ENCODE measurements at regions not wholly inside any gene's neighbourhood (a gene's known extent, or its start where the extent isn't known, plus 50 kb on each side); places are given as distances from the start of the nearest gene placed in this dataset.

- DNase-seq = no peak
Measured at GRCh38 chr7:91644256-91644655, 236.2 kb downstream of the MTERF1 start.

- no peak for DNase-seq
Measured at GRCh38 chr7:91645542-91645941, 235.0 kb downstream of the MTERF1 start.

- no peak for DNase-seq
Measured at GRCh38 chr7:91651986-91652385, 228.5 kb downstream of the MTERF1 start.

- no peak for DNase-seq
Measured at GRCh38 chr7:91653286-91653685, 227.2 kb downstream of the MTERF1 start.

GRCh38 chr7:91655656-91656055 lies 224.8 kb downstream of the MTERF1 start:
- DNase-seq = no peak

GRCh38 chr7:91656541-91657482 lies 223.7 kb downstream of the MTERF1 start:
- DNase-seq = no peak

- peak in 1 of 2 experiments; percentile 8 for DNase-seq
Measured at GRCh38 chr7:91657483-91658071, 222.9 kb downstream of the MTERF1 start.

- no peak for DNase-seq
Measured at GRCh38 chr7:91659096-91659495, 221.4 kb downstream of the MTERF1 start.

- DNase-seq = no peak
Measured at GRCh38 chr7:91660734-91661356, 219.7 kb downstream of the MTERF1 start.

- no peak for DNase-seq
Measured at GRCh38 chr7:91661727-91662126, 218.8 kb downstream of the MTERF1 start.

- DNase-seq = no peak
Measured at GRCh38 chr7:91668217-91668616, 212.3 kb downstream of the MTERF1 start.

- no peak for DNase-seq
Measured at GRCh38 chr7:91671245-91671644, 209.3 kb downstream of the MTERF1 start.

- no peak for DNase-seq
Measured at GRCh38 chr7:91674470-91674869, 206.0 kb downstream of the MTERF1 start.

GRCh38 chr7:91681718-91682117 lies 198.8 kb downstream of the MTERF1 start:
- DNase-seq = no peak

- no peak for DNase-seq
Measured at GRCh38 chr7:91683823-91684222, 196.7 kb downstream of the MTERF1 start.

- DNase-seq = no peak
Measured at GRCh38 chr7:91685544-91685943, 195.0 kb downstream of the MTERF1 start.

GRCh38 chr7:91690541-91691070 lies 189.9 kb downstream of the MTERF1 start:
- DNase-seq = no peak

GRCh38 chr7:91691865-91692264 lies 188.6 kb downstream of the MTERF1 start:
- DNase-seq = no peak

GRCh38 chr7:91692800-91693199 lies 187.7 kb downstream of the MTERF1 start:
- DNase-seq = no peak

GRCh38 chr7:91694351-91694841 lies 186.1 kb downstream of the MTERF1 start:
- DNase-seq = no peak

GRCh38 chr7:91710881-91711280 lies 169.6 kb downstream of the MTERF1 start:
- DNase-seq = no peak

- peak in 1 of 2 experiments; percentile 22 for DNase-seq
Measured at GRCh38 chr7:91713669-91714068, 166.8 kb downstream of the MTERF1 start.
